B cell (primary cell): ENCODE measurements at regions not wholly inside any gene's neighbourhood (a gene's known extent, or its start where the extent isn't known, plus 50 kb on each side); places are given as distances from the start of the nearest gene placed in this dataset.

Experiments used
- ATAC-seq: fragments of 200-7000 bp; cut with Tn5 transposase; one replicate; pipeline ENCODE4 v1.10.0; 2021; ENCODE audit warnings: low read depth, mild to moderate bottlenecking, moderate number of reproducible peaks, moderate library complexity
- CTCF ChIA-PET: fragments of 350-600 bp; sonication (Branson Sonifier 250); formaldehyde crosslinking; loops from one replicate; lab custom pipeline; 2021; ENCODE audit warnings: antibody characterized with exemption, inconsistent platforms; lab: Charles Lee
- POLR2A ChIA-PET: fragments of 350-600 bp; sonication (Branson Sonifier 250); formaldehyde crosslinking; loops from one replicate; lab custom pipeline; 2021; ENCODE audit warnings: antibody characterized with exemption; lab: Charles Lee
- DNase-seq: peaks from one replicate; pipeline ENCODE4 v3.0.0; 2013
- H2AFZ ChIP-seq: 2 replicates; pipeline ENCODE4 v1.6.1; 2012; ENCODE audit warnings: mild to moderate bottlenecking, low read depth, low read length; ENCODE audit not compliant: insufficient read depth, poor library complexity, severe bottlenecking
- H3K27ac ChIP-seq, 2 donors: 1 replicate in 1 of 2; 2 replicates in 1 of 2; pipeline ENCODE4 v1.5.1; 2012 to 2013; ENCODE audit warnings: low read length in 2 of 2, mild to moderate bottlenecking in 2 of 2, moderate library complexity in 1 of 2
- H3K27me3 ChIP-seq, 4 experiments: fragments of 200-600 bp in 1 of 4; sonication (generic) in 1 of 4; replicated peaks in 1 of 4; 1 replicate in 2 of 4; 2 replicates in 2 of 4; pipeline versions ENCODE4 v1.6.1 to v1.7.0; 2013 to 2016; ENCODE audit warnings: low read length in 3 of 4, mild to moderate bottlenecking in 2 of 4, mixed read lengths in 1 of 4, moderate library complexity in 1 of 4; ENCODE audit not compliant: insufficient read depth in 4 of 4, control insufficient read depth in 3 of 4; ENCODE audit errors: control extremely low read depth in 1 of 4
- H3K36me3 ChIP-seq, 2 experiments: replicated peaks in 1 of 2; 1 replicate in 1 of 2; 2 replicates in 1 of 2; pipeline versions ENCODE4 v1.6.1 to v1.7.1; 2013; ENCODE audit warnings: low read length in 1 of 2; ENCODE audit not compliant: insufficient read depth in 2 of 2, control insufficient read depth in 1 of 2; ENCODE audit errors: control extremely low read depth in 1 of 2, extremely low read depth in 1 of 2
- H3K4me1 ChIP-seq, 2 donors: fragments of 200-600 bp in 1 of 2; sonication (generic) in 1 of 2; 1 replicate in 1 of 2; 2 replicates in 1 of 2; pipeline versions ENCODE4 v1.5.1 to v1.6.1; 2013 to 2017; ENCODE audit warnings: low read length in 2 of 2; ENCODE audit not compliant: control insufficient read depth in 2 of 2, insufficient read depth in 2 of 2
- H3K4me2 ChIP-seq: replicated peaks from 2 replicates; pipeline ENCODE3; 2012; ENCODE audit warnings: mild to moderate bottlenecking, low read depth, low read length; ENCODE audit not compliant: poor library complexity, severe bottlenecking
- H3K4me3 ChIP-seq, 5 experiments: fragments of 200-600 bp in 1 of 5; sonication (generic) in 1 of 5; 1 replicate in 3 of 5; 2 replicates in 2 of 5; pipeline versions ENCODE4 v1.5.1 to v1.7.0; 2011 to 2016; ENCODE audit warnings: low read length in 4 of 5, mild to moderate bottlenecking in 4 of 5, low read depth in 2 of 5, control low read depth in 1 of 5, moderate library complexity in 1 of 5; ENCODE audit not compliant: insufficient read depth in 1 of 5; ENCODE audit errors: control extremely low read depth in 1 of 5, extremely low read depth in 1 of 5
- H3K79me2 ChIP-seq: fragments of 200-600 bp; sonication (generic); one replicate; pipeline ENCODE4 v1.6.0; 2016; ENCODE audit warnings: low read length; ENCODE audit not compliant: control insufficient read depth, insufficient read depth
- H3K9ac ChIP-seq: fragments of 200-600 bp; sonication (generic); 2 replicates; pipeline ENCODE4 v1.6.1; 2017; ENCODE audit warnings: mild to moderate bottlenecking, low read length, moderate library complexity
- H3K9me3 ChIP-seq, 3 donors: one replicate each; pipeline versions ENCODE4 v1.6.1 to v1.7.1; 2013; ENCODE audit warnings: low read length in 2 of 3; ENCODE audit not compliant: control insufficient read depth in 2 of 3, insufficient read depth in 1 of 3; ENCODE audit errors: control extremely low read depth in 1 of 3
- H4K20me1 ChIP-seq: 2 replicates; pipeline ENCODE4 v1.6.0; 2012; ENCODE audit warnings: mild to moderate bottlenecking, low read length; ENCODE audit not compliant: insufficient read depth, control insufficient read depth, poor library complexity, severe bottlenecking
- H3K27ac Mint-ChIP-seq: one replicate; pipeline ENCODE4 v1.8.0; 2021; ENCODE audit warnings: mixed read lengths
- H3K27me3 Mint-ChIP-seq: one replicate; pipeline ENCODE4 v1.8.0; 2021; ENCODE audit warnings: mixed read lengths
- H3K4me1 Mint-ChIP-seq: one replicate; pipeline ENCODE4 v1.8.0; 2021; ENCODE audit warnings: mixed read lengths
- H3K4me3 Mint-ChIP-seq: one replicate; pipeline ENCODE4 v1.8.0; 2021; ENCODE audit warnings: mixed read lengths
- H3K9me3 Mint-ChIP-seq: one replicate; pipeline ENCODE4 v1.8.0; 2022; ENCODE audit warnings: mixed read lengths; ENCODE audit not compliant: insufficient read depth
- CTCF ChIP-seq: fragments of 200-600 bp; IDR thresholded peaks from one replicate; pipeline ENCODE4 v1.8.0; 2022; ENCODE audit warnings: antibody characterized with exemption, mild to moderate bottlenecking
- EZH2 ChIP-seq: IDR thresholded peaks from 2 replicates; pipeline ENCODE4 v1.6.1; 2012; ENCODE audit warnings: borderline replicate concordance, low read depth, mild to moderate bottlenecking, moderate library complexity, low read length; ENCODE audit not compliant: insufficient read depth, poor library complexity, severe bottlenecking
- WGBS: methylation state at CpG from one replicate; pipeline ENCODE4 v1.1.5; 2013; ENCODE audit warnings: missing lambda C conversion rate; ENCODE audit not compliant: insufficient coverage; 5-methylcytosine and 5-hydroxymethylcytosine counted together
- intact Hi-C: fragments of 100-400 bp; cut with micrococcal nuclease; formaldehyde crosslinking; loops from one replicate; pipeline ENCODE4 v1.10.0; 2022

- H3K4me3 ChIP-seq = no peak overlapping the region
- H3K36me3 ChIP-seq = no peaks in the 10 kb centered on the region
- no peak overlapping the region for H3K4me2 ChIP-seq
- TF ChIP-seq CTCF (no peak), EZH2 (no peak)
- H3K9ac ChIP-seq = no peak overlapping the region
- intact Hi-C loops = no loop called here
- no peaks in the 10 kb centered on the region for H3K4me1 ChIP-seq
- Mint-ChIP-seq H3K4me3 (no peak overlapping the region), H3K9me3 (no peaks in the 10 kb centered on the region), H3K27ac (no peak overlapping the region), H3K4me1 (no peaks in the 10 kb centered on the region), H3K27me3 (no peaks in the 10 kb centered on the region)
- no peaks in the 10 kb centered on the region for H3K27me3 ChIP-seq
- H4K20me1 ChIP-seq = no peaks in the 10 kb centered on the region
- H3K27ac ChIP-seq = no peak overlapping the region
- ChIA-PET CTCF (no interaction called here), POLR2A (no interaction called here)
- H3K9me3 ChIP-seq = peaks cover 0 to 3% (median 0%) of the 10 kb centered on the region in 3 donors
- 67% methylated on average over 1 of the region's 2 CpGs for WGBS
- no peak overlapping the region for H2AFZ ChIP-seq
- H3K79me2 ChIP-seq = no peaks in the 10 kb centered on the region
- no peak for ATAC-seq
- no peak for DNase-seq
Observed at GRCh38 chr10:84789026-84789425, 460.6 kb downstream of the CCSER2 start.

- Mint-ChIP-seq H3K4me3 (no peak overlapping the region), H3K27me3 (peaks cover 24% of the 10 kb centered on the region), H3K27ac (no peak overlapping the region), H3K4me1 (no peaks in the 10 kb centered on the region), H3K9me3 (no peaks in the 10 kb centered on the region)
- H3K9me3 ChIP-seq = no peaks in the 10 kb centered on the region
- H3K4me3 ChIP-seq = no peak overlapping the region
- H2AFZ ChIP-seq = no peak overlapping the region
- ChIA-PET CTCF (no interaction called here), POLR2A (no interaction called here)
- intact Hi-C loops = no loop called here
- H3K9ac ChIP-seq = no peak overlapping the region
- DNase-seq = no peak
- no peaks in the 10 kb centered on the region for H3K27me3 ChIP-seq
- no peaks in the 10 kb centered on the region for H4K20me1 ChIP-seq
- no peak for ATAC-seq
- no peak overlapping the region for H3K4me2 ChIP-seq
- H3K36me3 ChIP-seq = no peaks in the 10 kb centered on the region
- no peaks in the 10 kb centered on the region for H3K79me2 ChIP-seq
- TF ChIP-seq CTCF = no peak
- TF ChIP-seq EZH2 = no peak
- no peaks in the 10 kb centered on the region for H3K4me1 ChIP-seq
- WGBS = 84% methylated on average over 4 of the region's 5 CpGs
- H3K27ac ChIP-seq = no peak overlapping the region
Observed at GRCh38 chr10:84798312-84798711, 469.9 kb downstream of the CCSER2 start.
